ENCODE measurements at regions not wholly inside any gene's neighbourhood (a gene's known extent, or its start where the extent isn't known, plus 50 kb on each side); places are given as distances from the start of the nearest gene placed in this dataset.

- Mint-ChIP-seq H3K27ac (ENCODE audit: unreplicated experiment) (no peak overlapping the region), H3K36me3 (ENCODE audit: unreplicated experiment) (peaks cover 12% of the 10 kb centered on the region), H3K27me3 (ENCODE audit: unreplicated experiment) (no peaks in the 10 kb centered on the region), H3K9me3 (ENCODE audit: unreplicated experiment) (peaks cover 7% of the 10 kb centered on the region), H3K4me1 (ENCODE audit: low read depth, unreplicated experiment) (no peaks in the 10 kb centered on the region), H3K4me3 (ENCODE audit: unreplicated experiment) (no peak overlapping the region)
- DNase-seq, result no peak
- no peak for TF ChIP-seq CTCF (IDR thresholded peaks at IDR 0.05; ENCODE audit: partially characterized antibody, unreplicated experiment)
Observed at GRCh38 chr2:45312275-45312674, 298.8 kb downstream of the SRBD1 start.

GRCh38 chr2:45311559-45311958 lies 299.5 kb downstream of the SRBD1 start:
- Mint-ChIP-seq H3K27me3 (ENCODE audit: unreplicated experiment) (no peaks in the 10 kb centered on the region), H3K9me3 (ENCODE audit: unreplicated experiment) (peaks cover 7% of the 10 kb centered on the region), H3K27ac (ENCODE audit: unreplicated experiment) (no peak overlapping the region), H3K4me1 (ENCODE audit: low read depth, unreplicated experiment) (no peaks in the 10 kb centered on the region), H3K36me3 (ENCODE audit: unreplicated experiment) (peaks cover 12% of the 10 kb centered on the region), H3K4me3 (ENCODE audit: unreplicated experiment) (no peak overlapping the region)
- no peak for DNase-seq
- TF ChIP-seq CTCF (IDR thresholded peaks at IDR 0.05; ENCODE audit: partially characterized antibody, unreplicated experiment), result no peak

- DNase-seq, result no peak
- H3K27ac Mint-ChIP-seq (ENCODE audit: unreplicated experiment), result no peak overlapping the region
- no peaks in the 10 kb centered on the region for H3K4me1 Mint-ChIP-seq (ENCODE audit: low read depth, unreplicated experiment)
- no peak for TF ChIP-seq CTCF (IDR thresholded peaks at IDR 0.05; ENCODE audit: partially characterized antibody, unreplicated experiment)
- peaks cover 3% of the 10 kb centered on the region for H3K27me3 Mint-ChIP-seq (ENCODE audit: unreplicated experiment)
- H3K9me3 Mint-ChIP-seq (ENCODE audit: unreplicated experiment), result peaks cover 9% of the 10 kb centered on the region
- no peak overlapping the region for H3K4me3 Mint-ChIP-seq (ENCODE audit: unreplicated experiment)
- peaks cover 12% of the 10 kb centered on the region for H3K36me3 Mint-ChIP-seq (ENCODE audit: unreplicated experiment)
Observed at GRCh38 chr2:45307147-45307546, 297.9 kb upstream of the SIX2 start.

GRCh38 chr2:45305599-45305998 lies 296.3 kb upstream of the SIX2 start:
- Mint-ChIP-seq H3K4me3 (ENCODE audit: unreplicated experiment) (no peak overlapping the region), H3K9me3 (ENCODE audit: unreplicated experiment) (peaks cover 8% of the 10 kb centered on the region), H3K36me3 (ENCODE audit: unreplicated experiment) (peaks cover 9% of the 10 kb centered on the region), H3K27ac (ENCODE audit: unreplicated experiment) (no peak overlapping the region), H3K4me1 (ENCODE audit: low read depth, unreplicated experiment) (no peaks in the 10 kb centered on the region), H3K27me3 (ENCODE audit: unreplicated experiment) (peaks cover 3% of the 10 kb centered on the region)
- DNase-seq, result no peak
- TF ChIP-seq CTCF (IDR thresholded peaks at IDR 0.05; ENCODE audit: partially characterized antibody, unreplicated experiment), result no peak

- Mint-ChIP-seq H3K27me3 (ENCODE audit: unreplicated experiment) (peaks cover 3% of the 10 kb centered on the region), H3K36me3 (ENCODE audit: unreplicated experiment) (no peaks in the 10 kb centered on the region), H3K4me1 (ENCODE audit: low read depth, unreplicated experiment) (no peaks in the 10 kb centered on the region), H3K4me3 (ENCODE audit: unreplicated experiment) (no peak overlapping the region), H3K9me3 (ENCODE audit: unreplicated experiment) (peaks cover 2% of the 10 kb centered on the region), H3K27ac (ENCODE audit: unreplicated experiment) (no peak overlapping the region)
- DNase-seq, result no peak
- no peak for TF ChIP-seq CTCF (IDR thresholded peaks at IDR 0.05; ENCODE audit: partially characterized antibody, unreplicated experiment)
Observed at GRCh38 chr2:45303417-45304202, 294.4 kb upstream of the SIX2 start.
